D721Med (cell line): ENCODE measurements at regions not wholly inside any gene's neighbourhood (a gene's known extent, or its start where the extent isn't known, plus 50 kb on each side); places are given as distances from the start of the nearest gene placed in this dataset.
"Not testable (repeated sequence)": the region's sequence is repeated elsewhere in the genome, so short reads cannot be mapped to it uniquely, and the experiment has no call there.

ENCODE experiments used
- DNase-seq: peaks from one replicate; pipeline ENCODE4 v3.0.0; 2011; ENCODE audit warnings: low spot score; ENCODE audit not compliant: insufficient read length
- FAIRE-seq: peaks from 2 replicates; lab custom pipeline; 2011; peaks lifted over from hg19 to GRCh38; lab: Jason Lieb, UNC
- CTCF ChIP-seq: IDR thresholded peaks from 2 replicates; pipeline ENCODE4 v1.5.1; 2012; ENCODE audit warnings: mild to moderate bottlenecking, control low read depth; ENCODE audit not compliant: insufficient read depth; ENCODE audit errors: missing control alignments

GRCh38 chr11:69205743-69206612 lies 50.2 kb downstream of the SMIM38 start:
- no peak for TF ChIP-seq CTCF
- DNase-seq (no peak), FAIRE-seq (no peak)

GRCh38 chr11:69206613-69206965 lies 50.9 kb downstream of the SMIM38 start:
- not testable (repeated sequence) for FAIRE-seq, DNase-seq

GRCh38 chr11:69207165-69207889 lies 51.6 kb downstream of the SMIM38 start:
- DNase-seq (no peak), FAIRE-seq (no peak)
- no peak for TF ChIP-seq CTCF

- FAIRE-seq, result no peak
- TF ChIP-seq CTCF, result no peak
These were observed 52.7 kb downstream of the SMIM38 start for GRCh38 chr11:69208190-69209037.

GRCh38 chr11:69209038-69209350 lies 53.3 kb downstream of the SMIM38 start:
- DNase-seq (no peak), FAIRE-seq (no peak)
- no peak for TF ChIP-seq CTCF

More at GRCh38 chr11:69208190-69209037, 52.7 kb downstream of the SMIM38 start:
- no peak for DNase-seq

- DNase-seq (no peak), FAIRE-seq (no peak)
These were observed 53.9 kb downstream of the SMIM38 start for GRCh38 chr11:69209421-69210309.

More at GRCh38 chr11:69209421-69210309, 53.9 kb downstream of the SMIM38 start:
- TF ChIP-seq CTCF, result no peak
